Hepatocyte (in vitro differentiated cells): ENCODE measurements at regions not wholly inside any gene's neighbourhood (a gene's known extent, or its start where the extent isn't known, plus 50 kb on each side); places are given as distances from the start of the nearest gene placed in this dataset.

Experiments
- EZH2 ChIP-seq: fragments of 200-600 bp; sonication (generic); IDR thresholded peaks from 2 replicates; pipeline ENCODE4 v1.6.1; 2016; ENCODE audit warnings: antibody characterized with exemption, mild to moderate bottlenecking, borderline replicate concordance
- EZH2phosphoT487 ChIP-seq: fragments of 200-600 bp; sonication (generic); IDR thresholded peaks from one replicate; pipeline ENCODE4 v1.6.1; 2018; ENCODE audit warnings: antibody characterized with exemption, mild to moderate bottlenecking, low read depth, moderate library complexity; ENCODE audit not compliant: unreplicated experiment, severe bottlenecking
- TF ChIP-seq, protein P1 (sequence below): fragments of 200-600 bp; sonication (generic); IDR thresholded peaks from 2 replicates; pipeline ENCODE4 v1.5.1; 2016; ENCODE audit warnings: antibody characterized with exemption, mild to moderate bottlenecking; ENCODE audit not compliant: poor library complexity

DNA sequence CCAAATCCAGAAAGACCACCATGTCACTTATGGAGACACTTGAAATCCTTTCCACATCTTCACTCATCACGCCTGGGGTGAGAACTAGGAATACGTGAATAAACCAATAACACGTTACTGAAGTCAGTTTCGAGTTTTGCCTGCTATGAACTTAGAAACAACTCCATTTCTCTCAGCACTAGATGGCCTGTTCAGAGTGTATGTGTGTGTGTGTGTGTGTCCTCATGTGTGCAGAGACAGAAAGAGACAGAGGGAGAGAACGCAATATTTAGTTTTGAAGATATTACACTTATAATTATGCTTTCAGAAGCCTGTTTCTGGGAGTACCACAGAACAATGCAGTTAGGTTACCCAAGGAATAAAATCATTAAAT, 81.2 kb upstream of the CCN6 start:
- TF ChIP-seq, protein P1, sequence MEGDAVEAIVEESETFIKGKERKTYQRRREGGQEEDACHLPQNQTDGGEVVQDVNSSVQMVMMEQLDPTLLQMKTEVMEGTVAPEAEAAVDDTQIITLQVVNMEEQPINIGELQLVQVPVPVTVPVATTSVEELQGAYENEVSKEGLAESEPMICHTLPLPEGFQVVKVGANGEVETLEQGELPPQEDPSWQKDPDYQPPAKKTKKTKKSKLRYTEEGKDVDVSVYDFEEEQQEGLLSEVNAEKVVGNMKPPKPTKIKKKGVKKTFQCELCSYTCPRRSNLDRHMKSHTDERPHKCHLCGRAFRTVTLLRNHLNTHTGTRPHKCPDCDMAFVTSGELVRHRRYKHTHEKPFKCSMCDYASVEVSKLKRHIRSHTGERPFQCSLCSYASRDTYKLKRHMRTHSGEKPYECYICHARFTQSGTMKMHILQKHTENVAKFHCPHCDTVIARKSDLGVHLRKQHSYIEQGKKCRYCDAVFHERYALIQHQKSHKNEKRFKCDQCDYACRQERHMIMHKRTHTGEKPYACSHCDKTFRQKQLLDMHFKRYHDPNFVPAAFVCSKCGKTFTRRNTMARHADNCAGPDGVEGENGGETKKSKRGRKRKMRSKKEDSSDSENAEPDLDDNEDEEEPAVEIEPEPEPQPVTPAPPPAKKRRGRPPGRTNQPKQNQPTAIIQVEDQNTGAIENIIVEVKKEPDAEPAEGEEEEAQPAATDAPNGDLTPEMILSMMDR: no peak
- no peak for TF ChIP-seq EZH2
- no peak for TF ChIP-seq EZH2phosphoT487
